CD4-positive, alpha-beta T cell (primary cell): ENCODE measurements at regions not wholly inside any gene's neighbourhood (a gene's known extent, or its start where the extent isn't known, plus 50 kb on each side); places are given as distances from the start of the nearest gene placed in this dataset.

Source experiments
- ATAC-seq: fragments of 200-7000 bp; cut with Tn5 transposase; one replicate; pipeline ENCODE4 v1.10.0; 2022; ENCODE audit warnings: mild to moderate bottlenecking; ENCODE audit not compliant: poor library complexity
- CTCF ChIA-PET: fragments of 350-600 bp; sonication (Branson Sonifier 250); formaldehyde crosslinking; loops from one replicate; lab custom pipeline; 2021; ENCODE audit warnings: antibody characterized with exemption, inconsistent platforms; lab: Charles Lee
- POLR2A ChIA-PET: fragments of 350-600 bp; sonication (Branson Sonifier 250); formaldehyde crosslinking; loops from one replicate; lab custom pipeline; 2021; ENCODE audit warnings: antibody characterized with exemption, inconsistent platforms; lab: Charles Lee
- DNase-seq, 14 experiments: peaks; one replicate each; pipeline ENCODE4 v3.0.0-alpha.2; 2013 to 2020; ENCODE audit warnings: mixed read lengths in 2 of 14
- H3K27ac ChIP-seq, 2 donors: one replicate each; pipeline versions ENCODE4 v1.5.1 to v1.7.0; 2013; ENCODE audit warnings: low read length in 2 of 2, low read depth in 1 of 2, mild to moderate bottlenecking in 1 of 2
- H3K27me3 ChIP-seq, 2 experiments: 1 replicate in 1 of 2; 2 replicates in 1 of 2; pipeline versions ENCODE4 v1.6.1 to v1.7.0; 2013; ENCODE audit warnings: low read length in 2 of 2, control low read depth in 1 of 2, mild to moderate bottlenecking in 1 of 2, moderate library complexity in 1 of 2; ENCODE audit not compliant: insufficient read depth in 2 of 2, control insufficient read depth in 1 of 2
- H3K36me3 ChIP-seq: one replicate; pipeline ENCODE4 v1.6.1; 2013; ENCODE audit warnings: low read length, control low read depth; ENCODE audit not compliant: insufficient read depth
- H3K4me1 ChIP-seq: one replicate; pipeline ENCODE4 v1.6.1; 2013; ENCODE audit warnings: low read length, control low read depth; ENCODE audit not compliant: insufficient read depth
- H3K4me3 ChIP-seq: one replicate; pipeline ENCODE4 v1.5.1; 2013; ENCODE audit warnings: mild to moderate bottlenecking, low read length, moderate library complexity
- H3K9me3 ChIP-seq, 2 experiments: 1 replicate in 1 of 2; 2 replicates in 1 of 2; pipeline versions ENCODE4 v1.6.1 to v1.7.0; 2013; ENCODE audit warnings: low read length in 2 of 2, mild to moderate bottlenecking in 2 of 2, control low read depth in 1 of 2, moderate library complexity in 1 of 2; ENCODE audit not compliant: control insufficient read depth in 1 of 2, insufficient read depth in 1 of 2
- H3K27ac Mint-ChIP-seq: one replicate; pipeline ENCODE4 v1.8.0; 2020; ENCODE audit warnings: mixed read lengths
- H3K27me3 Mint-ChIP-seq: one replicate; pipeline ENCODE4 v1.8.0; 2021; ENCODE audit warnings: mixed read lengths
- H3K36me3 Mint-ChIP-seq: one replicate; pipeline ENCODE4 v1.8.0; 2021; ENCODE audit warnings: low read depth, mixed read lengths
- H3K4me1 Mint-ChIP-seq: one replicate; pipeline ENCODE4 v1.8.0; 2021; ENCODE audit warnings: low read depth, mixed read lengths
- H3K4me3 Mint-ChIP-seq: one replicate; pipeline ENCODE4 v1.8.0; 2020; ENCODE audit warnings: mild to moderate bottlenecking, mixed read lengths
- H3K9me3 Mint-ChIP-seq: one replicate; pipeline ENCODE4 v1.8.0; 2020; ENCODE audit warnings: mixed read lengths
- CTCF ChIP-seq: fragments of 200-600 bp; IDR thresholded peaks from one replicate; pipeline ENCODE4 v1.8.0; 2022; ENCODE audit warnings: antibody characterized with exemption, mild to moderate bottlenecking
- intact Hi-C, 2 experiments: fragments of 100-400 bp; cut with DNase I in 1 of 2; cut with micrococcal nuclease in 1 of 2; formaldehyde crosslinking; loops; one replicate each; pipeline versions ENCODE4 v1.15.1 to v1.9.0; 2023 to 2025; cut with DNase I, micrococcal nuclease

GRCh38 chr15:93212578-93212977 lies 123.6 kb upstream of the RGMA start:
- H3K4me3 ChIP-seq, result no peak overlapping the region
- H3K36me3 ChIP-seq, result no peaks in the 10 kb centered on the region
- Mint-ChIP-seq H3K4me3 (no peak overlapping the region), H3K27ac (no peak overlapping the region), H3K9me3 (no peaks in the 10 kb centered on the region), H3K27me3 (peaks cover 3% of the 10 kb centered on the region), H3K4me1 (no peaks in the 10 kb centered on the region), H3K36me3 (no peaks in the 10 kb centered on the region)
- intact Hi-C loops, result no loop called here
- no peak overlapping the region for H3K27ac ChIP-seq
- no peak for TF ChIP-seq CTCF
- ATAC-seq (no peak), DNase-seq (no peak)
- POLR2A ChIA-PET, result no interaction called here
- H3K27me3 ChIP-seq, result no peaks in the 10 kb centered on the region
- H3K9me3 ChIP-seq, result peaks cover 0 to 3% of the 10 kb centered on the region in 2 experiments
- no peaks in the 10 kb centered on the region for H3K4me1 ChIP-seq
- CTCF ChIA-PET, result no interaction called here

- Mint-ChIP-seq H3K27ac (no peak overlapping the region), H3K27me3 (peaks cover 3% of the 10 kb centered on the region), H3K36me3 (no peaks in the 10 kb centered on the region), H3K9me3 (no peaks in the 10 kb centered on the region), H3K4me3 (no peak overlapping the region), H3K4me1 (no peaks in the 10 kb centered on the region)
- Histone ChIP-seq H3K27me3 (no peaks in the 10 kb centered on the region), H3K9me3 (peaks cover 0 to 3% of the 10 kb centered on the region in 2 experiments), H3K27ac (no peak overlapping the region), H3K4me1 (no peaks in the 10 kb centered on the region), H3K36me3 (no peaks in the 10 kb centered on the region), H3K4me3 (no peak overlapping the region)
- ChIA-PET POLR2A (no interaction called here), CTCF (no interaction called here)
- TF ChIP-seq CTCF, result no peak
- intact Hi-C loops, result no loop called here
- DNase-seq, result no peak
- ATAC-seq, result no peak
These were observed 122.0 kb upstream of the RGMA start for GRCh38 chr15:93210995-93211394.

DNA sequence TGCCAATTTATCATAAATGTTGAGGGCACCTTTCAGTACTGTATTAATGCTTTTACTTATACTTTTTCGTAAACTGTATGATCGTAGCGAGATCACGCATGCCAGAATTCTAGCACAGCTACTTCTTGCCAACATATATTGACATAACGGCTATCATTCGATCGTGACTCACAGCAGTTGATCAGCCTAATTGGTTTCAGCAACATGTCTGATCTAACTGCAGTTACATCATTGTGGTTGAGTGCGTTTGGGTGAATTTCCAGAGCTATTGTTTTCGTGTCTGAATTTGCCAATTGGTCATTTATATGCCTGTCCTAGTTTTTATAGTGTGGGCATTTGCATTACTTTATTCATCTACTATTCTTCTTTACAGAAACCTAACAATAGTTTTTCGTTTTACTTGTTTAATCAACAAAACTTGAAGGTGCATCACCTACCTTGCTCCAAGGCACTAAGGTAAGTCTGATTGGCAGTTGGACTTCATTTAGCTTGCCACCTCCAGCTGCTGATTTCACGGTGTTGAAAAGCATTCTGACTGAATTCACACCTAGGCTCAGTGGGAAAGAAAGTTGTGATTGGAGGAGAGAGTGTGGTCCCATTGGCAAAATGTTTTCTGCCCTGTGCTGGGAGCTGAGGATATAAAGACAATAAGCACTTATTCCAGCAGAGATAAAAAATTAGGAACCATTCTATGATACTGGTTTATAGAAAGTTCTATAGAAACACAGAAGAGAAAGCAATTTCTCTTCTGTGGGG lies 120.9 kb upstream of the RGMA start:
- Histone ChIP-seq H3K27me3 (no peaks in the 10 kb centered on the region), H3K4me3 (no peak overlapping the region), H3K27ac (no peak overlapping the region), H3K9me3 (peaks cover 0 to 3% of the 10 kb centered on the region in 2 experiments), H3K36me3 (no peaks in the 10 kb centered on the region), H3K4me1 (no peaks in the 10 kb centered on the region)
- H3K36me3 Mint-ChIP-seq, result no peaks in the 10 kb centered on the region
- no peaks in the 10 kb centered on the region for H3K9me3 Mint-ChIP-seq
- H3K4me3 Mint-ChIP-seq, result no peak overlapping the region
- H3K4me1 Mint-ChIP-seq, result no peaks in the 10 kb centered on the region
- H3K27me3 Mint-ChIP-seq, result peaks cover 3% of the 10 kb centered on the region
- TF ChIP-seq CTCF, result no peak
- no peak for ATAC-seq
- intact Hi-C loops, result no loop called here
- CTCF ChIA-PET, result no interaction called here
- H3K27ac Mint-ChIP-seq, result no peak overlapping the region
- no peak for DNase-seq
- POLR2A ChIA-PET, result no interaction called here
